ENCODE measurements at regions not wholly inside any gene's neighbourhood (a gene's known extent, or its start where the extent isn't known, plus 50 kb on each side); places are given as distances from the start of the nearest gene placed in this dataset.
"Not testable (repeated sequence)": the region's sequence is repeated elsewhere in the genome, so short reads cannot be mapped to it uniquely, and the experiment has no call there.

GRCh38 chr3:178949896-178950295 is 121.7 kb downstream of the ZMAT3 start:
- TF ChIP-seq CTCF (IDR thresholded peaks at IDR 0.05), result no peak
- DNase-seq, result no peak
- no peak overlapping the region for H3K4me3 Mint-ChIP-seq
- no peaks in the 10 kb centered on the region for H3K27me3 Mint-ChIP-seq (ENCODE audit: low read depth, poor library complexity)
- H3K27ac Mint-ChIP-seq, result no peak overlapping the region
- H3K4me1 Mint-ChIP-seq, result no peaks in the 10 kb centered on the region
- no peaks in the 10 kb centered on the region for H3K9me3 Mint-ChIP-seq
- H3K36me3 Mint-ChIP-seq (ENCODE audit: low read depth), result no peaks in the 10 kb centered on the region

- H3K36me3 Mint-ChIP-seq (ENCODE audit: low read depth), result no peaks in the 10 kb centered on the region
- H3K4me1 Mint-ChIP-seq, result no peaks in the 10 kb centered on the region
- H3K9me3 Mint-ChIP-seq, result no peaks in the 10 kb centered on the region
- H3K4me3 Mint-ChIP-seq, result no peak overlapping the region
- no peak for DNase-seq
- no peak for TF ChIP-seq CTCF (IDR thresholded peaks at IDR 0.05)
- H3K27ac Mint-ChIP-seq, result no peak overlapping the region
- H3K27me3 Mint-ChIP-seq (ENCODE audit: low read depth, poor library complexity), result no peaks in the 10 kb centered on the region
Observed at GRCh38 chr3:178948546-178948945, 123.1 kb downstream of the ZMAT3 start.

GRCh38 chr3:178947738-178948137 is 123.9 kb downstream of the ZMAT3 start:
- Mint-ChIP-seq H3K4me1 (no peaks in the 10 kb centered on the region), H3K36me3 (ENCODE audit: low read depth) (no peaks in the 10 kb centered on the region), H3K27me3 (ENCODE audit: low read depth, poor library complexity) (no peaks in the 10 kb centered on the region), H3K4me3 (no peak overlapping the region), H3K27ac (no peak overlapping the region), H3K9me3 (peaks cover 5% of the 10 kb centered on the region)
- no peak for TF ChIP-seq CTCF (IDR thresholded peaks at IDR 0.05)
- no peak for DNase-seq

- not testable (repeated sequence) for H3K36me3 Mint-ChIP-seq (ENCODE audit: low read depth); H3K27me3 Mint-ChIP-seq (ENCODE audit: low read depth, poor library complexity); DNase-seq; H3K27ac Mint-ChIP-seq; H3K4me1 Mint-ChIP-seq; H3K4me3 Mint-ChIP-seq
- peaks cover 17% of the 10 kb centered on the region for H3K9me3 Mint-ChIP-seq
Observed at GRCh38 chr3:178942261-178942660, 129.3 kb downstream of the ZMAT3 start.

- no peak for TF ChIP-seq CTCF (IDR thresholded peaks at IDR 0.05)
- no peaks in the 10 kb centered on the region for H3K4me1 Mint-ChIP-seq
- H3K9me3 Mint-ChIP-seq, result peaks cover 58% of the 10 kb centered on the region
- DNase-seq, result no peak
- no peaks in the 10 kb centered on the region for H3K36me3 Mint-ChIP-seq (ENCODE audit: low read depth)
- H3K27ac Mint-ChIP-seq, result no peak overlapping the region
- H3K4me3 Mint-ChIP-seq, result no peak overlapping the region
- H3K27me3 Mint-ChIP-seq (ENCODE audit: low read depth, poor library complexity), result peaks cover 3% of the 10 kb centered on the region
Observed at GRCh38 chr3:178930116-178930515, 141.5 kb downstream of the ZMAT3 start.

- no peak overlapping the region for H3K27ac Mint-ChIP-seq
- DNase-seq, result no peak
- H3K4me3 Mint-ChIP-seq, result no peak overlapping the region
- TF ChIP-seq CTCF (IDR thresholded peaks at IDR 0.05), result no peak
- H3K4me1 Mint-ChIP-seq, result no peaks in the 10 kb centered on the region
- peaks cover 36% of the 10 kb centered on the region for H3K9me3 Mint-ChIP-seq
- H3K27me3 Mint-ChIP-seq (ENCODE audit: low read depth, poor library complexity), result peaks cover 7% of the 10 kb centered on the region
- H3K36me3 Mint-ChIP-seq (ENCODE audit: low read depth), result peaks cover 8% of the 10 kb centered on the region
Observed at GRCh38 chr3:178916223-178916622, 155.4 kb downstream of the ZMAT3 start.
